ENCODE measurements at regions not wholly inside any gene's neighbourhood (a gene's known extent, or its start where the extent isn't known, plus 50 kb on each side); places are given as distances from the start of the nearest gene placed in this dataset.

GRCh38 chr3:109902549-109902948 lies 565.2 kb upstream of the DPPA4 start:
- TF ChIP-seq, protein P1, sequence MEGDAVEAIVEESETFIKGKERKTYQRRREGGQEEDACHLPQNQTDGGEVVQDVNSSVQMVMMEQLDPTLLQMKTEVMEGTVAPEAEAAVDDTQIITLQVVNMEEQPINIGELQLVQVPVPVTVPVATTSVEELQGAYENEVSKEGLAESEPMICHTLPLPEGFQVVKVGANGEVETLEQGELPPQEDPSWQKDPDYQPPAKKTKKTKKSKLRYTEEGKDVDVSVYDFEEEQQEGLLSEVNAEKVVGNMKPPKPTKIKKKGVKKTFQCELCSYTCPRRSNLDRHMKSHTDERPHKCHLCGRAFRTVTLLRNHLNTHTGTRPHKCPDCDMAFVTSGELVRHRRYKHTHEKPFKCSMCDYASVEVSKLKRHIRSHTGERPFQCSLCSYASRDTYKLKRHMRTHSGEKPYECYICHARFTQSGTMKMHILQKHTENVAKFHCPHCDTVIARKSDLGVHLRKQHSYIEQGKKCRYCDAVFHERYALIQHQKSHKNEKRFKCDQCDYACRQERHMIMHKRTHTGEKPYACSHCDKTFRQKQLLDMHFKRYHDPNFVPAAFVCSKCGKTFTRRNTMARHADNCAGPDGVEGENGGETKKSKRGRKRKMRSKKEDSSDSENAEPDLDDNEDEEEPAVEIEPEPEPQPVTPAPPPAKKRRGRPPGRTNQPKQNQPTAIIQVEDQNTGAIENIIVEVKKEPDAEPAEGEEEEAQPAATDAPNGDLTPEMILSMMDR (IDR thresholded peaks at IDR 0.05): no peak
- no peak for TF ChIP-seq POLR2A (IDR thresholded peaks at IDR 0.05)

Data from Peyer's patch (tissue), 4 donors.